ENCODE measurements at regions not wholly inside any gene's neighbourhood (a gene's known extent, or its start where the extent isn't known, plus 50 kb on each side); places are given as distances from the start of the nearest gene placed in this dataset.

- Histone ChIP-seq H3K36me3 (ENCODE audit: low read depth) (no peaks in the 10 kb centered on the region), H3K4me3 (ENCODE audit: severe bottlenecking) (no peak overlapping the region), H3K27me3 (ENCODE audit: insufficient read depth, poor library complexity, severe bottlenecking) (no peaks in the 10 kb centered on the region), H3K4me1 (ENCODE audit: insufficient read depth, poor library complexity, severe bottlenecking) (no peaks in the 10 kb centered on the region), H3K9me3 (ENCODE audit: severe bottlenecking) (no peaks in the 10 kb centered on the region), H3K27ac (ENCODE audit: poor library complexity, severe bottlenecking) (no peak overlapping the region)
- ATAC-seq (ENCODE audit: low read depth) (no peak), DNase-seq (ENCODE audit: low spot score) (no peak)
- TF ChIP-seq CTCF (IDR thresholded peaks at IDR 0.05; ENCODE audit: poor library complexity, severe bottlenecking), result no peak
Measured at GRCh38 chr7:115410972-115411686, 489.2 kb downstream of the MDFIC start.

GRCh38 chr7:115410434-115410820 lies 488.5 kb downstream of the MDFIC start:
- DNase-seq (ENCODE audit: low spot score) (no peak), ATAC-seq (ENCODE audit: low read depth) (no peak)
- no peak overlapping the region for H3K4me3 ChIP-seq (ENCODE audit: severe bottlenecking)
- H3K9me3 ChIP-seq (ENCODE audit: severe bottlenecking), result no peaks in the 10 kb centered on the region
- no peaks in the 10 kb centered on the region for H3K27me3 ChIP-seq (ENCODE audit: insufficient read depth, poor library complexity, severe bottlenecking)
- H3K4me1 ChIP-seq (ENCODE audit: insufficient read depth, poor library complexity, severe bottlenecking), result no peaks in the 10 kb centered on the region
- no peak overlapping the region for H3K27ac ChIP-seq (ENCODE audit: poor library complexity, severe bottlenecking)
- H3K36me3 ChIP-seq (ENCODE audit: low read depth), result no peaks in the 10 kb centered on the region
- TF ChIP-seq CTCF (IDR thresholded peaks at IDR 0.05; ENCODE audit: poor library complexity, severe bottlenecking), result no peak

- Histone ChIP-seq H3K36me3 (ENCODE audit: low read depth) (no peaks in the 10 kb centered on the region), H3K27ac (ENCODE audit: poor library complexity, severe bottlenecking) (no peak overlapping the region), H3K9me3 (ENCODE audit: severe bottlenecking) (no peaks in the 10 kb centered on the region), H3K4me3 (ENCODE audit: severe bottlenecking) (no peak overlapping the region), H3K27me3 (ENCODE audit: insufficient read depth, poor library complexity, severe bottlenecking) (no peaks in the 10 kb centered on the region), H3K4me1 (ENCODE audit: insufficient read depth, poor library complexity, severe bottlenecking) (no peaks in the 10 kb centered on the region)
- no peak for TF ChIP-seq CTCF (IDR thresholded peaks at IDR 0.05; ENCODE audit: poor library complexity, severe bottlenecking)
- ATAC-seq (ENCODE audit: low read depth) (no peak), DNase-seq (ENCODE audit: low spot score) (no peak)
Measured at GRCh38 chr7:115409682-115410433, 488.0 kb downstream of the MDFIC start.

- Histone ChIP-seq H3K36me3 (ENCODE audit: low read depth) (no peaks in the 10 kb centered on the region), H3K27me3 (ENCODE audit: insufficient read depth, poor library complexity, severe bottlenecking) (no peaks in the 10 kb centered on the region), H3K27ac (ENCODE audit: poor library complexity, severe bottlenecking) (no peak overlapping the region), H3K9me3 (ENCODE audit: severe bottlenecking) (no peaks in the 10 kb centered on the region), H3K4me3 (ENCODE audit: severe bottlenecking) (no peak overlapping the region), H3K4me1 (ENCODE audit: insufficient read depth, poor library complexity, severe bottlenecking) (no peaks in the 10 kb centered on the region)
- ATAC-seq (ENCODE audit: low read depth), result no peak
- no peak for DNase-seq (ENCODE audit: low spot score)
- no peak for TF ChIP-seq CTCF (IDR thresholded peaks at IDR 0.05; ENCODE audit: poor library complexity, severe bottlenecking)
Measured at GRCh38 chr7:115406219-115406618, 484.3 kb downstream of the MDFIC start.

- no peak for DNase-seq (ENCODE audit: low spot score)
- ATAC-seq (ENCODE audit: low read depth), result no peak
- Histone ChIP-seq H3K9me3 (ENCODE audit: severe bottlenecking) (no peaks in the 10 kb centered on the region), H3K27ac (ENCODE audit: poor library complexity, severe bottlenecking) (no peak overlapping the region), H3K27me3 (ENCODE audit: insufficient read depth, poor library complexity, severe bottlenecking) (peaks cover 8% of the 10 kb centered on the region), H3K4me3 (ENCODE audit: severe bottlenecking) (no peak overlapping the region), H3K36me3 (ENCODE audit: low read depth) (no peaks in the 10 kb centered on the region), H3K4me1 (ENCODE audit: insufficient read depth, poor library complexity, severe bottlenecking) (no peaks in the 10 kb centered on the region)
- no peak for TF ChIP-seq CTCF (IDR thresholded peaks at IDR 0.05; ENCODE audit: poor library complexity, severe bottlenecking)
Measured at GRCh38 chr7:115387137-115387536, 465.2 kb downstream of the MDFIC start.

Data from RWPE2 (cell line).